SKM-1 (cell line): ENCODE measurements at regions not wholly inside any gene's neighbourhood (a gene's known extent, or its start where the extent isn't known, plus 50 kb on each side); places are given as distances from the start of the nearest gene placed in this dataset.

ENCODE experiments used
- DNase-seq: peaks from one replicate; lab custom pipeline; 2025; ENCODE audit not compliant: unreplicated experiment; lab: John Stamatoyannopoulos, UW

DNA sequence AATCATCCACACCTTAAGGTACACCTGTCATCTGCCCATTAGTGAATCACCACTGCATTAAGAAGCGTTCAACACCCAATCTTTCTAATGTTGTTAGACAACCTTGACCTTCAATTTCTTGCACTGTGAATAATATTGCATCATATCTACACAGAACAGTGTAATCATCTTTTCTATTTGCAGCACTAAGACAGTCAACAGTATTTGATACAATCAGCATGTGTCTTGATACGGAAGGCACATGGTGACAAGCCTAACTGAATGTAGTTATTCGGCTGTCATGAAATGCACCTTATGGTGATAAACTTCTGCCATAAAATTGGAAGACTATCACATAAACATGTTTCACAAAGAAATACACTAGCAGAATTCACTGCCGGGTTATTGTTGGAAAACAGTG, 253.9 kb upstream of the THRB start:
- no peak for DNase-seq

- DNase-seq = no peak
These were observed 256.4 kb upstream of the THRB start for GRCh38 chr3:24751020-24751419.

DNA sequence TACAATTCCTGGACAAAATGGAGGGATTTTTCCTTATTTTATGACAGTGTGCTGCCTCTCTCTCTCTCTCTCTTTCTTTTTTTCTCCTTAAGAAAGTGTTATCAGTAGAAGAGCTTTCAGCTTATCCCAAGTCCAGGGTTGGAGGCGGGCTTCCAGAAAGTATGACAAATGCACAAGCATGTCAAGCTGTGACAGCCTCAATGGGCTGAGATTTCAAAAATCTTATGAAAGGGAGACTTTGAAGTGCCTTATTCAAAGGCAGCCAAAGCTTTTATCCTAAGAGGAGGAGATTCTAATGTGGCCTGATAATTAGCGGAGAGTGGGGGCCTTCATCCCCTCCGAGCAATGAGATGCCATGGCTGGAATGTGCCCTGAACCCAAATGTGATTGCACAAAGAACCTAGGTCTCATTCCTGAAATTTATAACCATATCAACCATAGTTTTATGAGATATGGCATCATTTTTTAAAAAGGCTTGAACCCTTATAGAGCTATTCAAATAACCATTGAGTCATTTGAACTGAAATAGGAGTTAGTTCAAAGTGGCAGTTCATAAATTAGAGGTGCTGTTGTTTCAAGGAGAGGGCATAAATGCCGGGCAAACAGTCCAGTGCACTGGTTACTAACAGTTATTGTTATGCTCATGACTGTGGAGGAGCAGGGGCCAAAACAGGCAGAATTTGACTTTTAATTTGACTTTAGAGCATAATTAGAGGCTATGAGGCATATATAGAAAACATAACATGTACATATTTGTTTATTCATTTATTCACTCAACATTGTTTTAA, 261.6 kb upstream of the THRB start:
- no peak for DNase-seq

DNA sequence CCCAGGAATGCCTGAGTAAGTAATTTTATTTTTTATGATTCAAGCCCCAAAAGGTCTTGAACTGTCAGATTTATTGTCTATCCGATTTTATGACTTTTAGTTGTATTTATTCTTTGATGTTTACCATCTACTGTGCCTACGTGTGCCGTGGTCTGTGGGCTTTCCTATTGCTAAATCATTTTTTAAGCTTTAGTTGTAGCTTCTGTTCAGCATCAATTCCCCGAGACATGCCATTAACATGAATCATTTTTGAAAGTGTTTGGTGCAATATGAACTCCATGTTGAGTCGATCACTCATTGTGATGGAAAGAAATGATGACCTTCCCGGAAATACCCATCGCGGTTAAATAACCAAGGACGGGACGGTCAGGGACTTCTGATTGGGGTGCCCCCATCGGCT, 268.7 kb upstream of the THRB start:
- DNase-seq = no peak

- DNase-seq = no peak
These were observed 269.7 kb upstream of the THRB start for GRCh38 chr3:24764236-24764915.

DNA sequence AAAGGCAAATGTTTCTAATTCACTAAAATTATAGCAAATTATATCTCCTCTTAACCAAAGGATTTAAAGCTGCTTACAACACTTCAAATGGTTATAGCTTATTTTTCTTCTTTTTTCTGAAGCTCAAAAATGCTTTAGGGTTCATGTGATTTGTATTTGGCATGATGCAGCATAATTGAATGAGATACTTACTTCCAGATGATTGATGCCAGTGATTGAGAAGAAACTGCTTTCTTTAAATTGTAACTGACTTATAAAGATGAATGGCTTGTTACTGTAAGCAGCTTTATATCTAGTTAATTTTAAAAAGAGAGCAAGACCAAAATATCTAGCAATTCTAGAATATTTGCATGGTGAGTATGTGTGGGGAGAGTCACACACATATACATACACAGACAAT, 270.7 kb upstream of the THRB start:
- DNase-seq = no peak

GRCh38 chr3:24769918-24770317, 275.3 kb upstream of the THRB start:
- no peak for DNase-seq

GRCh38 chr3:24773798-24774197, 279.1 kb upstream of the THRB start:
- peak; percentile 62 for DNase-seq

- no peak for DNase-seq
These were observed 286.3 kb upstream of the THRB start for GRCh38 chr3:24780991-24781390.

GRCh38 chr3:24781454-24781853, 286.8 kb upstream of the THRB start:
- DNase-seq = no peak

- no peak for DNase-seq
These were observed 299.2 kb upstream of the THRB start for GRCh38 chr3:24793896-24794295.

GRCh38 chr3:24802614-24803013, 308.0 kb upstream of the THRB start:
- DNase-seq = no peak

DNA sequence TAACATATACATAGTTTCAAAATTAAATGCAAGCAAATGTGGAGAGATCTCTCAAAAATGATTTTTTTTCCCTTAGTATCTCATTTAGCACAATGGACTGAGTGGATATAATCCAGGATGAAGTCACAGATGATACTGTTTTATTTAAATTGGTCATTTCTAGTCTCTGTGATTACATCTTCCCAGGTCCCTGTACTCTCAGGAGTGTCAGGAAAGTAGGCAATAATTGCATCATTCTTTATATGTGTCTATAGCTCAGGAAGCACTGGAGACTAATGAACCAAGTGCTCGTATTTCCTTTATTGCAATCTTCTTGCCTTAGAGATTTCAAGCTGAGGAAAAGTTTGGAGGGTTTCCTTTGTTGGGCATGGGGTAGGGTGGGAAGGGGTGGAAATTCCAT, 309.4 kb upstream of the THRB start:
- DNase-seq = no peak

DNA sequence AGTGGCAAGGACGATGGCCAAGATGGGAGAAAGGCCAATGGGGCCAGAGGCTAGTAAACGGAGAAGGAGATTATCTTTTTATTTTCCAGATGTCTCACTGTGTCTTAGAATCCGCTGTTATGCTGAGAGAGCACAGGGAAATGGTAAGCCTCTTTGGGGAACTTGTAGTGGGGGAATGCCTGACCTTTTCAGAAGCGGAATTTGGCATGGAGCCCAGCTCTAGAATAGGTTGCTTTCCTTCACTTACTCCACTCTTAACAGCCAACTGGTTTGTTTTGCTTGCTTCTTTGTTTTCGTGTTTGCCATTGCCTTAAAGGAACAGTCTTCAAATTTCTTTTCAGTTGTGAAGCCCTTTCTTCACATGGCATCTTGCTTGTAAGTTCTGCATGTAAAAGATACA, 316.2 kb upstream of the THRB start:
- no peak for DNase-seq

GRCh38 chr3:24812116-24812515, 317.5 kb upstream of the THRB start:
- no peak for DNase-seq

DNA sequence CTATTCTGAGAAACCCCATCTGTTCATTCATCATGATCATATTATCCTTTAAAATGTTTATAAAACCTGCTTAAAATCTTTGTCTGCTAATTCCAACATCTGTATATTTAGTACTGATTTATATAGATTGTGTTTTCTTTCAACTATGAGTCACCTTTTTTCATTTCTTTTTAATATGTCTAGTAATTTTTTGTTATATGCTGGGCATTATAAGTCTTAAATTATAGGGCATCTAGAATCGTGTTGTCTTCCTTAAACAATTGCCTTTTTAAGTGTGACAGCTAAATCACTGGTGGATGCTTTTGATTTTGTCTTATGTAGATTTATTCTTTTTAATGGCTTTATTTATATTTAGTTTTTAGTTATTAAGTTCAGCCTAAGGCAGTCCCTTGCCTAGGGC, 323.4 kb upstream of the THRB start:
- DNase-seq = no peak

DNA sequence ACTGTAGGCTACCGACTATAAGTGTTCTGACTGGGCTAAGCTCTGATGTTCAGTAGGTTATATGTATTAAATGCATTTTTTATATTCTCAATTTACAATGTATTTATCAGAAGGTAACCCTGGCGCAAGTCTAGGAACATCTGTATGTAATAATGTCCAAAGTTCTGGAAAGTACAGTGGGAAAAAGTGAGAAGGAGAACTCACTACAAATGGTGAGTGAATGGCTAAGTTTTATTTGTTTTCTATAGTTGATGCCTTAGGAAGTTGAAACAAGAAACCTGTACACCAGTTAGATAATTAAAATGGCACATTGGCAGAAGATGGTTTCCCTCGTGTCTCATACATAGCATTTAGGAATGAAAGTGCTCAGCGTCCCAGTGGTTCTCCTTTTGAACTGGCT, 333.4 kb upstream of the THRB start:
- no peak for DNase-seq

DNA sequence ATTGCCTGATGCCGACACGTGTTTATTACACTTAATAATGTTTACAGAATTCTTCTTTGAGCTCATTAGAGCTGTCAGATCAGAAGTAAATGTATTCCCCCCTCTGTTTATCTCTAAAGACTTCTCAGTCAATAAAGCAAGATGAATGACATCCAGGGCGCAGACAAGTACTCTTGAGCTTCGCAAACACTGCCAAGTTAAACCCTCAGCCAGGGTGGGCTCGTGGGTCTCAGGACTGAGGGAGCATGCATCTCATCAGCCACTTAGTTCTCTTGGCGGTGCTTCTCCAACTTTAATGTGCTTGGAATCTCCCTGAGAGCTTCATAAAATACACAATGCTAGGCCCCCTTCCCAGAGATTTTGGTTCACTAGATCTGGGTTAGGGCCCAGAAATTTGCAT, 333.9 kb upstream of the THRB start:
- no peak for DNase-seq

GRCh38 chr3:24829011-24829581, 334.4 kb upstream of the THRB start:
- DNase-seq = no peak

DNA sequence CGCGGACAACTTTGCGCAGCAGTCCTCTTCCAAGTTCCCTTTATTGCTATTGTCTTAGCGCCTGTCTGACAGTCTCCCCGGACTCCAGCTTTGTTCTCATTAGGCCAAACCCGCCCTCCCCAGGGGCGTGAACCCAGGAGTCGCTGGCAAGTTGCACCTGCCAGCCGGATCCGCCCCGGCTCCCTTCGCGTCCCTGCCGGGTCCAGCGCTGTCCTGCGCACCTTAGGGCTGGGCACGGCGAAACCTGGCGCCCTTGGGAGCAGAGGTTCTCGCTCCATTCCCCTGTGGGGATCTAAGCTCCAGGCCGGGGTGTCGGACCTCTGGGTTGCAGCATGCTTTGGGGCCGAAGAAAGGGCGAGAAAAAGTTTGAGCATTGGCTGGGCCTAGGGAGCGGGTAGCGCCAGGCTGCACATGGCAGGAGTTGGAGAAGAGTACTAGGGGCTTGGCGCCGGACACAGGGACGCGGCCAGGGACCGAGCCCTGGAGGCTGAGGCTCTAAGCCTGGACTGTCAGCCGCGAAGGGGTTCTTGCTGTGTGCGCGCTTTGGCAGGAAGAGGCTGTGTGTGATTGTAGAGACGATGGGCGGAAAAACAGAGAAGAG, 335.1 kb upstream of the THRB start:
- no peak for DNase-seq

DNA sequence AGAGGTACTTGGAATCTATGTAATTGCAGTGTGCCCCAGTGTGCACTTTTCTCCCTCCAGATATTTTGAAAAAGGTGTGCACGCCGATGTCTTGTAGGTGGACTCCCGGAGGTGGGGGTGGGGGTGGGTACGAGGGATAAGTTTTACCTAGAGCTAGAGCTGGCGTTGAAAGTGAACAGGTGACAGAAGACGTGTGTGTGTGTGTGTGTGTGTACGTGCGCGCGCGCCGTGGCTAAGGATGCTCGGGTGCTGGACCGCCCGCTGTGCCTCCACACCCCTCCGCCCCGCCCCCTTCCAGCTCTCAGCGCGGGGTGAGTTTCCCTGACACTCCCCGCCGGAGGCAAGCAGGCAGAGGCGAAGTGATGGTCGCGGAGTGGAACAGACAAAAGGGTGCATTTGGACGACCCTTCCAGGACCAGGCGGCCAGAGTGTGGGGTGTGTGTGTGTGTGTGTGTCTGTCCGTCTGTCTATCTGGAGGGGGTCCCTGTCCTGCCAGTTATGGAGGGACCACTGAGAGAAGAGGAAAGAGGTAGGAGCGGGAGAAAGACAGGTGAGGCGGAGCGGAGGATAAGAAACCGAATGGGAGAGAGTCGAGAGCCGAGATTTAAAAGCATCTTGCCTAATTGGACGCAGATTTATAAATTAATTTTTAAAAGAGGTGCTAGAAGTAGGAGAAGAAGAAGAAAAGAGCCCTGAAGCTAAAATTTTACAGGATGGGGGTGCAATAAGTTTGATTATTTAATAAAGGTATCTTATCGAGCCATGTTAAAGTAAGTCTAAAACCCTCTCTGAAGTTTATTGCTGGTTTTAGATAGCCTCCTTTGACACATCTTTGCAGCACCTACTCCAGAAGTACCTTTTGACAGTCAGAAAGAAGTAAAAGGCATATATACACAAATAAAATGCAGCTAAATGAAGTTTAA, 335.8 kb upstream of the THRB start:
- DNase-seq = no peak
